Gastroesophageal sphincter (tissue), 4 donors: ENCODE measurements at regions not wholly inside any gene's neighbourhood (a gene's known extent, or its start where the extent isn't known, plus 50 kb on each side); places are given as distances from the start of the nearest gene placed in this dataset.

Source experiments
- ATAC-seq: fragments of 150-250 bp; one replicate; pipeline ENCODE4 v1.9.1; 2016; ENCODE audit warnings: mild to moderate bottlenecking, moderate library complexity
- H3K27ac ChIP-seq, 4 donors: fragments of 200-600 bp; sonication (generic) in 3 of 4; 1 replicate in 3 of 4; 2 replicates in 1 of 4; pipeline ENCODE4 v1.5.1; 2016 to 2019
- H3K27me3 ChIP-seq: fragments of 200-600 bp; sonication (generic); one replicate; pipeline ENCODE4 v1.5.1; 2019
- H3K36me3 ChIP-seq, 2 donors: fragments of 200-600 bp; sonication (generic); one replicate each; pipeline ENCODE4 v1.5.1; 2019; ENCODE audit warnings: control low read depth in 1 of 2
- H3K4me1 ChIP-seq, 3 donors: fragments of 200-600 bp; sonication (generic); 1 replicate in 2 of 3; 2 replicates in 1 of 3; pipeline ENCODE4 v1.5.1; 2016 to 2019; ENCODE audit warnings: control low read depth in 2 of 3
- H3K4me3 ChIP-seq, 2 donors: fragments of 200-600 bp; sonication (generic); one replicate each; pipeline ENCODE4 v1.5.1; 2019; ENCODE audit warnings: mild to moderate bottlenecking in 1 of 2, moderate library complexity in 1 of 2
- H3K9me3 ChIP-seq, 3 donors: fragments of 200-600 bp; sonication (generic); one replicate each; pipeline ENCODE4 v1.5.1; 2017 to 2019; ENCODE audit warnings: control low read depth in 2 of 3
- EP300 ChIP-seq: sonication (generic); formaldehyde crosslinking; IDR thresholded peaks from one replicate; pipeline ENCODE4 v1.6.1; 2017; ENCODE audit warnings: antibody characterized with exemption, mild to moderate bottlenecking
- POLR2A ChIP-seq, 2 donors: fragments of 450-650 bp; IDR thresholded peaks; one replicate each; pipeline ENCODE4 v1.6.1; 2017; ENCODE audit warnings: antibody characterized with exemption in 2 of 2, mild to moderate bottlenecking in 2 of 2, moderate library complexity in 1 of 2
- POLR2AphosphoS5 ChIP-seq: sonication (generic); formaldehyde crosslinking; IDR thresholded peaks from one replicate; pipeline ENCODE4 v1.6.1; 2017; ENCODE audit warnings: antibody characterized with exemption
- WGBS, 2 donors: methylation state at CpG; one replicate each; pipeline ENCODE4 v1.1.5; 2018; ENCODE audit warnings: low coverage in 1 of 2; 5-methylcytosine and 5-hydroxymethylcytosine counted together
- TF ChIP-seq, protein P1 (sequence below), 4 experiments: fragments of 200-600 bp in 2 of 4; fragments of 450-650 bp in 2 of 4; sonication (generic) in 1 of 4; IDR thresholded peaks; one replicate each; pipeline ENCODE4 v1.5.1; 2017 to 2019; ENCODE audit warnings: antibody characterized with exemption in 4 of 4, mild to moderate bottlenecking in 2 of 4, moderate library complexity in 2 of 4

DNA sequence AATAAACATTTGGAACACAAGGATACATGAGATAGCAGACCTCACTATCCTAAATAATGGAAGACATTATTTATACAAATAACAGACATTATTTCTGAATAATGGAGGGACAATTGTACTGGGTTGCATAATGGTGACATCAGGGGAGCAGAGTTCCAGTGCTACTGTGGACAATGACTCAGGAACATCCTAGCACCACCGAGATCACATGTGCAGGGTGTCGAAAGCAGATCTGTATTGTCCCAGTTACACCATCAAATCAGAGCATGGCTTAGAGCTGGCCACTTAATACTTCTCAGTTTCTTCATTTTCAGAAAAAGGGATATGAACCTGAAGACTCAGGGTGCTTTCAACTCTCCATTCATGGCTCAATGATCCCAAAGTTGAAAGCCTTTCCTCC lies 249.1 kb upstream of the RBMS1 start:
- peak; percentile 79 for ATAC-seq

GRCh38 chr2:160747501-160748170 lies 254.0 kb upstream of the RBMS1 start:
- Histone ChIP-seq H3K36me3 (no peaks in the 10 kb centered on the region), H3K27me3 (no peaks in the 10 kb centered on the region), H3K9me3 (no peaks in the 10 kb centered on the region), H3K4me3 (no peak overlapping the region), H3K27ac (no peak overlapping the region), H3K4me1 (no peaks in the 10 kb centered on the region)
- WGBS, 2 donors, result 56 to 58% methylated on average over 1 to 4 of the region's 4 CpGs
- no peak for ATAC-seq
- TF ChIP-seq, protein P1, sequence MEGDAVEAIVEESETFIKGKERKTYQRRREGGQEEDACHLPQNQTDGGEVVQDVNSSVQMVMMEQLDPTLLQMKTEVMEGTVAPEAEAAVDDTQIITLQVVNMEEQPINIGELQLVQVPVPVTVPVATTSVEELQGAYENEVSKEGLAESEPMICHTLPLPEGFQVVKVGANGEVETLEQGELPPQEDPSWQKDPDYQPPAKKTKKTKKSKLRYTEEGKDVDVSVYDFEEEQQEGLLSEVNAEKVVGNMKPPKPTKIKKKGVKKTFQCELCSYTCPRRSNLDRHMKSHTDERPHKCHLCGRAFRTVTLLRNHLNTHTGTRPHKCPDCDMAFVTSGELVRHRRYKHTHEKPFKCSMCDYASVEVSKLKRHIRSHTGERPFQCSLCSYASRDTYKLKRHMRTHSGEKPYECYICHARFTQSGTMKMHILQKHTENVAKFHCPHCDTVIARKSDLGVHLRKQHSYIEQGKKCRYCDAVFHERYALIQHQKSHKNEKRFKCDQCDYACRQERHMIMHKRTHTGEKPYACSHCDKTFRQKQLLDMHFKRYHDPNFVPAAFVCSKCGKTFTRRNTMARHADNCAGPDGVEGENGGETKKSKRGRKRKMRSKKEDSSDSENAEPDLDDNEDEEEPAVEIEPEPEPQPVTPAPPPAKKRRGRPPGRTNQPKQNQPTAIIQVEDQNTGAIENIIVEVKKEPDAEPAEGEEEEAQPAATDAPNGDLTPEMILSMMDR (IDR thresholded peaks at IDR 0.05), result no peak
- TF ChIP-seq POLR2AphosphoS5, result no peak
- TF ChIP-seq EP300, result no peak
- TF ChIP-seq POLR2A (IDR thresholded peaks at IDR 0.05), result no peak

More for the DNA sequence above, 249.1 kb upstream of the RBMS1 start:
- Histone ChIP-seq H3K27ac (no peak overlapping the region), H3K4me1 (no peaks in the 10 kb centered on the region), H3K27me3 (no peaks in the 10 kb centered on the region), H3K36me3 (no peaks in the 10 kb centered on the region), H3K9me3 (no peaks in the 10 kb centered on the region), H3K4me3 (no peak overlapping the region)
- TF ChIP-seq, protein P1 (IDR thresholded peaks at IDR 0.05), result no peak
- TF ChIP-seq EP300, result no peak
- no peak for TF ChIP-seq POLR2AphosphoS5
- TF ChIP-seq POLR2A (IDR thresholded peaks at IDR 0.05), result no peak
- 83 to 100% methylated on average over 2 of the region's 2 CpGs for WGBS, 2 donors

GRCh38 chr2:160751021-160751420 lies 257.4 kb upstream of the RBMS1 start:
- no peak overlapping the region for H3K27ac ChIP-seq
- ATAC-seq, result no peak

GRCh38 chr2:160752475-160753330 lies 259.1 kb upstream of the RBMS1 start:
- Histone ChIP-seq H3K27ac (no peak overlapping the region), H3K4me1 (no peaks in the 10 kb centered on the region), H3K4me3 (no peak overlapping the region), H3K36me3 (no peaks in the 10 kb centered on the region), H3K9me3 (peaks cover 0 to 21% (median 0%) of the 10 kb centered on the region in 3 donors), H3K27me3 (no peaks in the 10 kb centered on the region)
- no peak for ATAC-seq
- TF ChIP-seq, protein P1 (IDR thresholded peaks at IDR 0.05), result no peak
- no peak for TF ChIP-seq POLR2A (IDR thresholded peaks at IDR 0.05)
- TF ChIP-seq POLR2AphosphoS5, result no peak
- WGBS, 2 donors, result 84 to 98% methylated on average over 3 of the region's 3 CpGs

More at GRCh38 chr2:160751021-160751420, 257.4 kb upstream of the RBMS1 start:
- Histone ChIP-seq H3K9me3 (peaks cover 0 to 21% (median 0%) of the 10 kb centered on the region in 3 donors), H3K27me3 (no peaks in the 10 kb centered on the region), H3K4me3 (no peak overlapping the region), H3K36me3 (no peaks in the 10 kb centered on the region), H3K4me1 (no peaks in the 10 kb centered on the region)
- TF ChIP-seq, protein P1 (IDR thresholded peaks at IDR 0.05), result no peak
- TF ChIP-seq EP300, result no peak
- WGBS, 2 donors, result 65 to 66% methylated on average over 2 of the region's 2 CpGs

- H3K4me1 ChIP-seq, result no peaks in the 10 kb centered on the region
- no peaks in the 10 kb centered on the region for H3K36me3 ChIP-seq
- H3K27ac ChIP-seq, result no peak overlapping the region
- TF ChIP-seq POLR2AphosphoS5, result no peak
- TF ChIP-seq, protein P1 (IDR thresholded peaks at IDR 0.05), result no peak
- TF ChIP-seq EP300, result no peak
- TF ChIP-seq POLR2A (IDR thresholded peaks at IDR 0.05), result no peak
- no peak for ATAC-seq
- H3K27me3 ChIP-seq, result no peaks in the 10 kb centered on the region
- peaks cover 0 to 21% (median 0%) of the 10 kb centered on the region in 3 donors for H3K9me3 ChIP-seq
- no peak overlapping the region for H3K4me3 ChIP-seq
Observed at GRCh38 chr2:160753331-160753654, 259.7 kb upstream of the RBMS1 start.
